ENCODE measurements at regions not wholly inside any gene's neighbourhood (a gene's known extent, or its start where the extent isn't known, plus 50 kb on each side); places are given as distances from the start of the nearest gene placed in this dataset.

DNA sequence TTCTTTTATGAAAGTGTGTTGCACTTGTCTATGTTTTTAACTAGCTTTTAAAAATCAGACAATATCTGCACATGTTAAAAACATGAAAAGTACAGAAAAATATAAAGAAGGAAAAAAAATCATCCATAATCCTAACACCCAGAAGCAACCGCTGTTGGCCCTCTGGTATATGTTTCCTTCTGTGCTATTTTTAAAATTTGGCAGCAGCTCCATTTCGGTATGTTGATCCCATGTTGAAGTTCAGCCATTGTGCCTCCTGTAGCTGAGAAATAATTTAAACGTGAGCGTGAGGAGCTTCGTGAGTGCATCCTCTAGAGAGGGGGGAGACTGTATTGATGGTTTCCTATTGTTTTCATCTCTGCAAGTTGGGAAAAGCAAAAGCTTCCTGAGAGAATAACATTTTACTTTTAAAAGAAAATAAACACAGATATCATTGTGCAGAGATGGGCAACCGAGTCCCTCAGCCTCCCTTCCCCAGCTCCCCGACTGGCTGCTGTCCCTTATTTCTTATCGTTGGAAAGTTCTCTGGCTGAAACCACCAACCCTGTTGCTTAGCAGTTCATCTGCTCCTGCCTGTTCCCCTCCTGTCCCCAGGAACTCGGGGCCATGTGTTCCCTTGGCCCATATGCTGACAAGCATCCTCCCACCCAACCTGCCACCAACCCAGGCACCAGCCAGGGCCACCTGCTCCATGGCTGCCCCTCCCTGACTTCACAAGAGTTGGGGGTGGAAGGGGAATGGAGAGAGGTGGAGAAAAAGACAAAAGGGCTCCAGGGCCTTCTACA lies 499.1 kb upstream of the PODXL start:
- H3K27ac ChIP-seq (ENCODE audit: low read depth, low read length, poor library complexity, severe bottlenecking) = no peak overlapping the region
- H3K9me3 ChIP-seq (ENCODE audit: low read length) = no peaks in the 10 kb centered on the region
- H2AFZ ChIP-seq (ENCODE audit: low read length) = no peak overlapping the region
- H3K9me2 ChIP-seq (ENCODE audit: low read depth, low read length) = no peaks in the 10 kb centered on the region
- H3K79me2 ChIP-seq (ENCODE audit: insufficient read depth, low read length) = no peaks in the 10 kb centered on the region
- no peaks in the 10 kb centered on the region for H3K4me1 ChIP-seq (ENCODE audit: insufficient read depth, low read length, severe bottlenecking)
- TF ChIP-seq, protein P1, sequence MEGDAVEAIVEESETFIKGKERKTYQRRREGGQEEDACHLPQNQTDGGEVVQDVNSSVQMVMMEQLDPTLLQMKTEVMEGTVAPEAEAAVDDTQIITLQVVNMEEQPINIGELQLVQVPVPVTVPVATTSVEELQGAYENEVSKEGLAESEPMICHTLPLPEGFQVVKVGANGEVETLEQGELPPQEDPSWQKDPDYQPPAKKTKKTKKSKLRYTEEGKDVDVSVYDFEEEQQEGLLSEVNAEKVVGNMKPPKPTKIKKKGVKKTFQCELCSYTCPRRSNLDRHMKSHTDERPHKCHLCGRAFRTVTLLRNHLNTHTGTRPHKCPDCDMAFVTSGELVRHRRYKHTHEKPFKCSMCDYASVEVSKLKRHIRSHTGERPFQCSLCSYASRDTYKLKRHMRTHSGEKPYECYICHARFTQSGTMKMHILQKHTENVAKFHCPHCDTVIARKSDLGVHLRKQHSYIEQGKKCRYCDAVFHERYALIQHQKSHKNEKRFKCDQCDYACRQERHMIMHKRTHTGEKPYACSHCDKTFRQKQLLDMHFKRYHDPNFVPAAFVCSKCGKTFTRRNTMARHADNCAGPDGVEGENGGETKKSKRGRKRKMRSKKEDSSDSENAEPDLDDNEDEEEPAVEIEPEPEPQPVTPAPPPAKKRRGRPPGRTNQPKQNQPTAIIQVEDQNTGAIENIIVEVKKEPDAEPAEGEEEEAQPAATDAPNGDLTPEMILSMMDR (IDR thresholded peaks at IDR 0.05; ENCODE audit: low read length) = no peak
- TF ChIP-seq EZH2 (IDR thresholded peaks at IDR 0.05; ENCODE audit: borderline replicate concordance, low read length) = no peak
- no peak overlapping the region for H3K4me2 ChIP-seq (ENCODE audit: low read length)
- H4K20me1 ChIP-seq (ENCODE audit: insufficient read depth, low read length) = no peaks in the 10 kb centered on the region
- no peaks in the 10 kb centered on the region for H3K27me3 ChIP-seq (ENCODE audit: insufficient read depth, low read length)
- no peaks in the 10 kb centered on the region for H3F3A ChIP-seq (ENCODE audit: insufficient read depth, low read length)
- no peak overlapping the region for H3K9ac ChIP-seq (ENCODE audit: low read length)
- no peak overlapping the region for H3K4me3 ChIP-seq (ENCODE audit: low read depth, low read length, poor library complexity, severe bottlenecking)
- no peaks in the 10 kb centered on the region for H3K36me3 ChIP-seq (ENCODE audit: insufficient read depth, low read length)

DNA sequence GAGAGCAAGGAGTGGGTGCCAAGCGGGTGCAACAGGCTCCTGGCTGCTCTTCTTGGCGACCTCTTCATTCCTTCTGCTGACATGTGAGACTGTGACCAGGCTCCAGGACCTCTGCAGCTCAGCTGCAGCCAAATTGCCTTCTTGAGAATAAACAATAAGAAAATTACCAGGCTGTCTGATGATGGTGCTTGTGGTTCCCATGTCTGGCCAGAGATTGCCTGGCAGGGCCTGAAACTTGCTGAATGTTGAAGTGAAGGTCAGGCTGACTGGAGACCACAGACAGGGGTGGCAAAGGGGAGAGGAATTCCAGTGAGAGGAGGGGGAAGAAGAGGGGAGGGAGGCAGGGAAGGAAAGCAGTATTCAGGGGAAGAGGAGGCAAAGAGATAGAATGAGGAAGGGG lies 497.4 kb upstream of the PODXL start:
- no peaks in the 10 kb centered on the region for H3K4me1 ChIP-seq (ENCODE audit: insufficient read depth, low read length, severe bottlenecking)
- no peak for TF ChIP-seq EZH2 (IDR thresholded peaks at IDR 0.05; ENCODE audit: borderline replicate concordance, low read length)
- TF ChIP-seq, protein P1 (IDR thresholded peaks at IDR 0.05; ENCODE audit: low read length) = no peak
- H4K20me1 ChIP-seq (ENCODE audit: insufficient read depth, low read length) = no peaks in the 10 kb centered on the region
- no peak overlapping the region for H3K27ac ChIP-seq (ENCODE audit: low read depth, low read length, poor library complexity, severe bottlenecking)
- no peaks in the 10 kb centered on the region for H3F3A ChIP-seq (ENCODE audit: insufficient read depth, low read length)
- no peak overlapping the region for H3K4me2 ChIP-seq (ENCODE audit: low read length)
- no peaks in the 10 kb centered on the region for H3K9me3 ChIP-seq (ENCODE audit: low read length)
- no peaks in the 10 kb centered on the region for H3K79me2 ChIP-seq (ENCODE audit: insufficient read depth, low read length)
- H2AFZ ChIP-seq (ENCODE audit: low read length) = no peak overlapping the region
- H3K9ac ChIP-seq (ENCODE audit: low read length) = no peak overlapping the region
- H3K9me2 ChIP-seq (ENCODE audit: low read depth, low read length) = no peaks in the 10 kb centered on the region
- H3K4me3 ChIP-seq (ENCODE audit: low read depth, low read length, poor library complexity, severe bottlenecking) = no peak overlapping the region
- H3K36me3 ChIP-seq (ENCODE audit: insufficient read depth, low read length) = no peaks in the 10 kb centered on the region
- no peaks in the 10 kb centered on the region for H3K27me3 ChIP-seq (ENCODE audit: insufficient read depth, low read length)

DNA sequence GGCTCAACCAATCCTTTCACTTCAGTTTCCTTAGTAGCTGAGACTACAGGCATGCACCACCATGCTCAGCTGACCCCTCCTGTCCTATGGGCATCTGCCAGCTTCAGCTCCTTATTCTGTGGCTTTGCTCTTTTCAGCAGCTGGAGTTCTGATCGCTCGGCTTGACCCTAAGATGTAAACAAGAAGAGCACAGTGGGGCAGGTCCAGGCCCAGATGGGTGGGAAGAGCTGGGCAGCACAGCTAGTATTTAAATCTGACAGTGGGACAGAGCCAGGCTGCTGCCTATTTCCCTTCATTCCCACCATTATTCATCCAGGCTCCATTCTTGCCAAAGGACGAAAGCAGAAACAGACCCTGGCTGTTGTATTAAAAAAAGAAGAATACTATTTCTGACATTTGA lies 494.9 kb upstream of the PODXL start:
- Histone ChIP-seq H3K9me2 (ENCODE audit: low read depth, low read length) (no peaks in the 10 kb centered on the region), H3K27ac (ENCODE audit: low read depth, low read length, poor library complexity, severe bottlenecking) (no peak overlapping the region), H3K36me3 (ENCODE audit: insufficient read depth, low read length) (no peaks in the 10 kb centered on the region), H2AFZ (ENCODE audit: low read length) (no peak overlapping the region), H3K27me3 (ENCODE audit: insufficient read depth, low read length) (no peaks in the 10 kb centered on the region), H3K79me2 (ENCODE audit: insufficient read depth, low read length) (no peaks in the 10 kb centered on the region), H4K20me1 (ENCODE audit: insufficient read depth, low read length) (no peaks in the 10 kb centered on the region), H3K9me3 (ENCODE audit: low read length) (no peaks in the 10 kb centered on the region), H3K9ac (ENCODE audit: low read length) (no peak overlapping the region), H3F3A (ENCODE audit: insufficient read depth, low read length) (no peaks in the 10 kb centered on the region), H3K4me3 (ENCODE audit: low read depth, low read length, poor library complexity, severe bottlenecking) (no peak overlapping the region), H3K4me1 (ENCODE audit: insufficient read depth, low read length, severe bottlenecking) (no peaks in the 10 kb centered on the region), H3K4me2 (ENCODE audit: low read length) (no peak overlapping the region)
- TF ChIP-seq EZH2 (IDR thresholded peaks at IDR 0.05; ENCODE audit: borderline replicate concordance, low read length) = no peak
- TF ChIP-seq, protein P1 (IDR thresholded peaks at IDR 0.05; ENCODE audit: low read length) = no peak
